SKM-1 (cell line): ENCODE measurements at regions not wholly inside any gene's neighbourhood (a gene's known extent, or its start where the extent isn't known, plus 50 kb on each side); places are given as distances from the start of the nearest gene placed in this dataset.
"Not testable (repeated sequence)": the region's sequence is repeated elsewhere in the genome, so short reads cannot be mapped to it uniquely, and the experiment has no call there.

Experiments
- DNase-seq: peaks from one replicate; lab custom pipeline; 2025; ENCODE audit not compliant: unreplicated experiment; lab: John Stamatoyannopoulos, UW

GRCh38 chrX:136975684-136976470 is 57.9 kb downstream of the GPR101 start:
- DNase-seq: no peak

- no peak for DNase-seq
These were observed 65.8 kb downstream of the GPR101 start for GRCh38 chrX:136967966-136968365.

GRCh38 chrX:136963973-136964372 is 69.8 kb downstream of the GPR101 start:
- no peak for DNase-seq

- no peak for DNase-seq
These were observed 72.1 kb downstream of the GPR101 start for GRCh38 chrX:136961594-136962135.

GRCh38 chrX:136954930-136955329 is 74.4 kb upstream of the RBMX start:
- peak; percentile 2 for DNase-seq

GRCh38 chrX:136953867-136954787 is 73.6 kb upstream of the RBMX start:
- DNase-seq: peak; percentile 40

GRCh38 chrX:136950211-136950610 is 69.7 kb upstream of the RBMX start:
- DNase-seq: no peak

- DNase-seq: no peak
These were observed 61.1 kb upstream of the RBMX start for GRCh38 chrX:136941396-136942337.

- no peak for DNase-seq
These were observed 55.6 kb upstream of the RBMX start for GRCh38 chrX:136936183-136936549.

GRCh38 chrX:136935533-136936182 is 55.1 kb upstream of the RBMX start:
- not testable (repeated sequence) for DNase-seq

GRCh38 chrX:136934652-136935051 is 54.1 kb upstream of the RBMX start:
- not testable (repeated sequence) for DNase-seq

- no peak for DNase-seq
These were observed 53.2 kb upstream of the RBMX start for GRCh38 chrX:136933611-136934145.

- DNase-seq: no peak
These were observed 51.1 kb upstream of the RBMX start for GRCh38 chrX:136931661-136932060.
